Stimulated activated CD4-positive, alpha-beta T cell treated with anti-CD3 and anti-CD28 coated beads, Interleukin-1b, Interleukin-23, amount 100 ng/mL, for 48 hours (primary cell): ENCODE measurements at regions not wholly inside any gene's neighbourhood (a gene's known extent, or its start where the extent isn't known, plus 50 kb on each side); places are given as distances from the start of the nearest gene placed in this dataset.

ENCODE experiments used
- DNase-seq: peaks from one replicate; pipeline ENCODE4 v3.0.0-alpha.2; 2020

DNA sequence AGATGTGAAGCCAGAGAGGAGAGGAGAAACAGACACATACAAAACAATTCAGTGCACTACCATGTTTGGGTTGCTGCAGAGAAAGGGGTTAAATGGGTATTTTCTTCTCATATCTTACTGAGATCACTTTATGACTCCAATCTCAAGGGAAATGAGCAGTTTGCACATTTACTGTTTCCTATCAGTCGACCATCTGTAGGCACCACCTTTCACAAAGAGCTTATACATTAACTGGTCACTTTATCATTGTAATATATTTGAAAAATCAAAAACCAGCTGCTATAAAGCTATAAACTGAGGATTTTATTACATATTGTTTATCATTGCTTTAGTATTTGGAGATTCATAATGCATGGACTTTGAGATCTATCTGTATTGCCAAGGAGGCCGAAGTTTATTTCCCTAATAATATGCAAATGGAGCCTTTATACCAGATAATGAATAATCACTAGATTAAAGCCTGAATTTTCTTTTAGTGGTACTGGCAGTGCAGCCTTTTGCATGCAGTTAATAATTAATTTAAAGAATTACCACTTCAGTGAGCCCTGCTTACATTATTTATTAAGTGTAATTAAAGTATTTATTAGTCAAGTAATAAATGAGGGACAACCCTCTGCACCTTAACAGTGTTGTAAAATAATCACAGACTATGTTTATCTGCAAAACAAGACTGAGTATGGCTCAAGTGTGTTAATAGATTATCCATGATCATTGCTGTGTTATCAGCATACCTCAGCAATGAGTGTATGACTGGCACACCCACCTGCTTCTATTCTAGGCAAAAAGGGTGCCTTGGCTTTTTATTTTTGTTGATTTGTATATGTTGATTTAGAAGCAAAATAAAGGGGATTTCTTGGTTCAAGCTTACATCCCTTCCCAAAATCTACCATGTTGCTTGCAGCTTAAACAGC is 167.7 kb upstream of the SLC14A2 start:
- DNase-seq, result no peak

DNA sequence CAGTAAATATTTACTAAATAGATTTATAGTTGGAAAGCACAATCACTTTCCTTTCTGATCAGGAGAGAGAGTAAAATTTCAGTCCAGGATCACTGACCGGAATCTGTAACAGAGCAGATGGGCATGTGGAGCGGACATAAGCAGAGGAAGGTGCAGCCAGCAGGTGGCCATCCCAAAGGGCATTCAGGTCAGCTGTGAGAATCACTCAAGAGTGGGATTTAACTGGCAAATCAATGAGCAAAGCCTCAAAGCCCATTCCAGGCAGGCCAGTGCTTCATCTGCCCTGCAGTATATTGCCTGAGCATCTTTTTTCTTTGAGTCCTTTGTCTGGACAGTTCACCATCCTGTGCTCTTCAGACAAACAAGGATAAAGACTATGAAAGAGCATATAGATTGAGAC is 166.4 kb upstream of the SLC14A2 start:
- DNase-seq, result no peak

DNA sequence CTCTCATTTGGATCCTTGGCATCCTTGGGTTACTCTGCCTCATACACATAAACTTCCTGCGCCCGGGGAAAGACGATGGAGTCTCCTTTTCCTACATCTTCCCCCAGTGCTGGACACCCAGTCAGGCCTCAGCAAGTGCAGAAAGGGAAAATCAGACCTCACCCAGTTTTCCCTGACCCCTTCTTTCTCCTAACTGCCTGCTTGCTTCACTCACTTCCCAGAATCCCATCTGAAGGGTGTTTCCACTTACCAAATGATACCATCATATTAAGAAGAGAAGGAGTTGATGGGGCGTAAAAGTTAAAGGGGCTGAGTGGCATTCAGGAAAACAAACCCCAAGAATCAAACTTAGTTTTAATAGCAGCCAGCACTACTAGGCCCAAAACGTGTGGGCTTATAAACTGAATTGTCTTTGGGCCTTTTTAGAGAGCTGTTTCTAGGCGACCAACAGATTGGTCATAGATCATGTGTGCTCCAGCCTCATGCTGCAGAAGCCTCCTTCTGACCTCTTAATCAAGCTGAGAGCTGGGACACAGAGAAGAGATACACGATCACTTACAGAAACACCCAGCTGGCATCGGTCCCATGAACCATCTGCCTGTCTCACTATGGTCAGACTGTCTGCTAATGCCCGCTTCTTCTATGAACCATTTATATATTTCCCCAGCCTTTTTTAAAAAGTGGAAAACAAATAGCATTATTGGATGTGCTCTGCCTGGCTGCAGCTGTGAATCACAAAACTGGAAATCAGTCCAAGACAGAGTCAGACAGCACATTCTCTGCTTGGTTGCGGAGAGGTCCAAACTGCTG is 165.7 kb upstream of the SLC14A2 start:
- no peak for DNase-seq

DNA sequence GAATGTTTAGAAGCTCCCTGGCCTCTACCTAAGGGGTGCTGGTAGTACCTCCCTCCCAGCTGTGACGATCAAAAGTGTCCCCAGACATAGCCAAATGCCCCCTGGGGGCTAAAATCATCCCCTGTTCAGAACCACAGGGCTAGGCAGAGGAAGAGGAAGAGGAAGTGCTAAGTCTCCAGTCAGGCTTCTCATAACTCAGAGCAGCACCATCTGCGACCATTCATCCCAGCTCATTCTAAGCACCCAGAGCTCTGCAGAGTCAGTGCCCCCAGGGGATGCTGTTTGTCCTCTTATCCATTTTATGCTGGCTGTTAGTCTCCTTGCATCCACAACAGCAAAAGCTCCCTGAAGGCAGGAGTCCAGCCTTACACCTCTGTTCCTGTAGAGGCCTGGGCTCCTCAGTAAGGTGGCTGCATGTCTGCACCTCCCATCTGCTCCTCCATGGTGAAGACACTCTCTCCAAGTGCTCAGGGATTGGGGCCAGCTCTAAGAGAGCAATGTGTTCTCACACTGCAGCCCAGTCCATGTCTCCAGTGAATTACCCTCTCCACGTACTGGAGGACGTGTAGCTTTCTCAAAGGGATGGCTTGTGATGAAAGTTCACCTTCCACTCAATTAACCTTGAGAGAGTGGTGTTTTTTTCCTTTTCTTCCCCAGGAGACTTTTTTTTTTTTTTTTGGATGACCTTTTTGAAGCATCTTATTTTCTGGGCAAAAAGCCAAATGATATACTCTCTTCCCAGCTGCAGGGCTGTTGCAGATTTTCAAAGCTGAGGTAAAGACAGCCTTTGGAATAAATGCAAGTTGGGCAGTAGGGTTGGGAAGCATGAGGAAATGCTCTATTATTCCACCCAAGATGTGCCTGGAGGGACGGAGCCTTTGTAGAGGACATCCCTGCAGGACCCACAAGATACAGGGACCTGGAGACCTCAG is 158.9 kb upstream of the SLC14A2 start:
- no peak for DNase-seq

DNA sequence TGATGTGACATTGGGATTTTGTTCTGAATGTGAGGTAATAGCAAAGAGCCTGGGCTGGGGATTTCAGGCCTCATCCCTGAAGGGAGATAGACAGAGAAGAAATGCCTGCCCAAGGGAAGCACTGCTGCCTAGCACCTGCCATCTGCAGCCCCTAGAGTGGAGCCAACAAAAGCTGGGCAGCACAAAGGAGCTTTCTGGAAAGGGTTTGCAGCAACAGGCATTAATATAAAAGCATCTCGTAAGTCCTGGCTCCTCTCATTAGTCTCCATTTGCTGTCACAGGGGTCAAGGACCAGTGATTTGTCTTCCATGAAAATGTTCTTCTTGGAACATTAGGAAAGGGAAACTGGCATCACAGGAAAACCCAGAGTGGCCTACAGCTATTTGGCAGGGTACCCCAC is 157.2 kb upstream of the SLC14A2 start:
- no peak for DNase-seq

DNA sequence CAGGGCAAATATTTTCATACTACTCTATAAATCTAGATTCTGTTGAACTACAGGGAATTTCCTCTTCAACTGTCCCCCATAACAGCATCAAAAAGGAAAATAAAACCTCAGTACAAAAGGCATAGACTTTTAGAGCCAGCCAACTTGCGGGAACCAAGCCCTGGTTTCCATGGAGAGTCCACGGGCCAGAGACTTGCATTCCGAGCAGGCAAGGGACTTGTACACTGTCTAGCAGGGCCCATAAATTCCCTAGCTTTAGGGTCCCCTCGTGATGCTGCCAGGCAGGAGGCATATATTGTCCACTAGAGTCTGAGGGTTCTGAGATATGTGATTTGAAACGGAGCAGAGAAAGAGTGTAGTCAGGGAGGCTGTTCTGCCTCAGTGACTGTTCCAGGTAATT is 153.1 kb upstream of the SLC14A2 start:
- DNase-seq, result no peak

DNA sequence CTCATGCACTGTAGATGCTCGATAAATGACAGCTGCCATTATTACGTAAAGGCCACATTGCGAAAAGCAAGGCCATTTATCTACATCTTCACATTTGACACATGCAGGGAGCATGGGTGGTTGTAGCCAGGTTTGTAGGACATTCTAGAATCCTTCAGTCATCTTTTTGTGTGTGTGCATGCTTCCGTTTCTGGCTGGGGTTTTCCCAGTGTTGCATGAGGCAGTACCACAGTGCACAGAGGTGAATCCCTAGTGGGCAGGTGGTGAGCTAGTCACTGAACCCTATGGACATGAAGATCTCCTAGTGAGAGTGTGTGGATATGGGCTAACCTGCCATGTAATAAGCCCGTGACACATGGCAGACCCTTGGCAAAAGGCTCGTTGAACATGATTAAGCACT is 151.8 kb upstream of the SLC14A2 start:
- DNase-seq, result no peak

DNA sequence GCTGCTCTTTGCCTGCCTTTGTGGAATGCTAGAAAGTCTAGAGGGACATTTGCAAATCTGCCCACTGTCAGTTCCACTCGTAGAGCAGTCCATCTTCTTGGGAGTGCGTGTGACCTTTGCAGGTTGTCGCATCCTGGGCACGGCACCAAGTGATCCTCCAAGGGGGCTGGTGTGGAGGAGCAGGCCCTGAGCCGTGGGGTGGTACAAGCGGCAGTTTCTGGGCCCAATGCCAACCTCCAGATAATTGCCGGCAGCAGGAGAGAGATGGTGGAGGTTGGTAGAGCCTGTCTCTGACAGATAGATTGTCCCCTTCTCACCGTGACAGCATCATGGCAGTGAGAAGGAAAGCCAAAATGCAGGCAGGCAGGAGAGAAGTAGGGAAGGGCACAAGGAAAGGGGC is 150.7 kb upstream of the SLC14A2 start:
- no peak for DNase-seq

DNA sequence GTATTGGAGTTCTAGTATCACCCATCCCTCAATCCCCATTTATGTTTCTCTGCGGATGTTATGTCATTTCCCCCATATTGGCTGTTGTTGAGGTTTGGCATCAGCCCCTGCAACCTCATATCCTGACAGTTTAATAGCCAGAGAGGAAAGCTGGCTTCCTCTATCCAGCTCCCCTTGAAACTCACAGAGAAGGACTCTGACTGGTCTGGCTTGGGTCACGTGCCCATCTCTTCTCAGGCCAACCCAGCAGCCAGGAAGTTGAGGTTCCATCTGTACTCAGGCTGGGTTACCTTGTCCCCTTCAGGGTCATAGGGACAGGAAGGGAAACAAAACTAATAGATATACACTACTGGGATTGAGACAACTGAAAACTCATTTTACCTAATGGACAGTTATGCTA is 148.0 kb upstream of the SLC14A2 start:
- DNase-seq, result no peak

DNA sequence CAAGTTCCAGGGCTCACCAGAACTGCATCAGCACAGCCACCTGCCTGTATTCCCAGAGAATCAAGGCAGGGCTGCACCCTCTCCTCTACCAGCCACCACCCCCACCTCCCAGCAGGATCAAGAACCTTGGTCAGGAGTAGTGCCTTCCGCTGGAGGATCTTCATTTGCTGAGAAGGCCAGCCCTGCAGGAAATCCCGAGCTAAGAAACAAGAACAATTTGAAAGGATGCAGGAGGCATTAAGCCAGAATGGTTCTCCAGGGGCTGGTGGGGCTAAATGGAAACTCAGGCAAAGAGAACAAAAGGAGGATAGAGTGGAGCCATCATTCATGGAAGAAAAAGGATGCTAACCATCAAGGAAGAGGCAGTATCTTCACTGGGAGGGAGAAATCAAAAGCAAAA is 147.3 kb upstream of the SLC14A2 start:
- no peak for DNase-seq

DNA sequence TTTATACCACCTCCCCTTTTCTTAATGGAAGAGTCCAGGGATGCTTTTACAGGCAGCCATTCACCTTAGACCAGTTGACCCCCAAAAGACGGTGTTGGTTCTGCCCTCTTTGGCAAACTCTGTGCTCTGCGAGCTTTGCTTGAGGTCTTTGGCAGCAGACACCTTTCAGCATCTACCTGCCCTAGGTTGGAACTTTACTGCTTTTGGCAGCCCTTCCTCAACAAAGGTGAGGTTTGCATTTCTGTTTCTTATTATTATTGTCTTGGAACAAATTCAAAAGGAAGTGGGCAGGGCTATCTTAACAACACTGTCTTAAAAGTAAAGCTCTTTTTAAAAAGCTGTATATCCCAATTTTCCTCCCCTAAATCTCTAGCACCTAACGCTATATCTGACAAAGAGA is 136.4 kb upstream of the SLC14A2 start:
- no peak for DNase-seq

DNA sequence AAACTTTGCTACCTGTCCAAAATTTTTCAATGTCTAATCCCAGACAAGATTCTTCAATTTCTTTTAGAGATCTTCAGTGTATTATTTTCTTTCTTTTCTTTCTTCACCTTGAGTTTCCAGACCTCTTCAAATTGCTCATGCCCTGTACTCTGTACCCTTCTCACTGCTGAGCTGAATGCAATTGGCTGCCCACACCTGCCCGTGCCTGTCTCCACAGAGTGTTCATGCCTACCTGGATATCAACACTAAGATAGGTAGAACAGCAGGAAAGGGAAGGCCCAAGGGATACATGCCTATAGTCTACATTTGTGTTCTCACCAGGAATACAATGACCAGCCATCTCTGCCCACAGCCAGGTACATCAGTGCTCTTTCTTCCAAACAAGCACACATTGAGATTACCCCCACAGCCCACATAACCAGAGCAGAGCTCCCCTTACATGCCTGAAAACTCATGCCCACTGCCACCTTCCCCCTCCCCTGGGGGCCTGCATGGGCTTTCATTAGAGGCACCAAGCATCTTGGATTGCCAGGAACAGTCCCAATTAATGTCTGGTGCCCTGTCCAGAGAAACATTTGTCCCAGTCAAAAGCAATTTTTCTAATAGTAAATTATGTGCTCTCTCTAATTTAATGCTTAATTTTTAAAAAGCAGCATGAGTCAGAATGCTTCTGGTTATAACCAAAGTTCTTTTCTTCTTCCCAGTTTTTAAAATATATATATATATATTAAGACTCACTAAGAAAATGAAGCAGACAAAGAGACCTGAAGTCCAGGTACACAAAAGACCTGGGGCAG is 134.9 kb upstream of the SLC14A2 start:
- no peak for DNase-seq

DNA sequence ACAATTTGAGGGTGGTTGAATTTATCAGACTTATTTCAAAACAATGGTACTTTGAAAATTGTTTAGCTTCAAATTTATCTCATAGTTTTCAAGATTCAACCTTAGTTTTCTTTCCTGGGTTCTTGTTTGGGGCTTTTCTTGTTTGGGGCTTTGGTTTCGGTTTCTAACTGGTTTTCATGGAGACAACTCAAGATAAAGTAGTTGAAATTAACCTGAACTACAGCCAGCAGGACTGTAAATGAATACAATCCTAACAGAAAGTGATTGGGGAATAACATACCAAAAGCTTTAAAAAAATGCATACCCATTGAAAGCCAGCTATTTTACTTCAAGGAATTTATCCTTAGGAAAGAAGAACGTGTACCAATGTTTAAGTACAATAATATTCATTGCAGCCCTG is 133.5 kb upstream of the SLC14A2 start:
- no peak for DNase-seq

DNA sequence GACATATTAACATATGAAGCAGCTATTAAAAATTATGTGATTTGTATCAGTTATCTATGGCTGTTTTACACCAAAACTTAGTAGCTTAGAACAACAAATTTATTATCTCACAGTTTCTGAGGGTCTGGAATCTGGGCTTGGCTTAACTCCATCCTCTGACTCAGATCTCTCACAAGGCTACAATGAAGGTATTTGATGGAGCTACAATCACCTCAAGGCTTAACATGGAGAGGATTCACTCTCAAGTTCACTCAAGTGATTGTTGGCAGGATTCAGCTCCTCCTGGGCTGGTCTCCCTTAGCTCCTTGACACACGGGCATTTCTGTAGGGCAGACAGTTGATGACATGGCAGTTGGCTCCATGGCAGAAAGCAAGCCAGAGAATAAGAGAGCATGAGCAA is 133.0 kb upstream of the SLC14A2 start:
- DNase-seq, result no peak

DNA sequence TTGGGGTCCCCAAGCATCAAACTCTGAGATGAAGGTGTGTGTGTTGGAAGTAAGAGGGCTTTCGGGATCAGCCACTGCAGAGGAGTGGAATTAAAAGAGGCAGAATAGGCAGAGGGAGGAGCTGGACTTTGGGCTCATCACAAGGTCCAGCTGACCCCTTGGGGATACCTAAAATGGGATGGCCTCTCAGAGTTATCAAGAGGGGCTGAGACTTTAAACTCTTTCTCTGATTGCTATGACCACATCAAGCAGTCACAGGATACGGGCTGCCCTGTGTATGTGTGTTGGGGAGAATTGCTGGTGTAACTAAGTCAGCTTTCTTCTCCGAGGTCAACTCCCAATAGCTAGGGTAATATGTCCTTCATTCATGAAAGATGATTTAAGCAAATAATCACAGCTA is 127.7 kb upstream of the SLC14A2 start:
- no peak for DNase-seq

DNA sequence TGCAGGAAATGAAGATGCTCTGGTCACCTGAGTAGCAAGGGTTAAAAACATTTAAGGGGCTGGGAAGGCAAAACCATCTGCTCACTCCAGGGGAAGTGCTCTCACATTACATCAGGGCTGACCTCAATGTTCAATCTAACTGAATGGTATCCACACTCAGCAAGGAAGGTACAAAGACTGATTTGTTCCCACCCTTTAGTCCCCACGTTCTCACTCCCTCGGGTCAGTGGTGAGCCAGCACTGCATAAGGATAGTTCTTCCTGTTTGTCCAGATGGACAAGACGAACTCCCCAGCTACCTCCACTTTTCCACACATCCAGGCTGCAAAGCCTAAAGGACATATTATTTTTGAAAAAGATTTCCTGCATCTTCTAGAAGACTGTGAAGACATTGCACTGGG is 126.6 kb upstream of the SLC14A2 start:
- DNase-seq, result no peak

DNA sequence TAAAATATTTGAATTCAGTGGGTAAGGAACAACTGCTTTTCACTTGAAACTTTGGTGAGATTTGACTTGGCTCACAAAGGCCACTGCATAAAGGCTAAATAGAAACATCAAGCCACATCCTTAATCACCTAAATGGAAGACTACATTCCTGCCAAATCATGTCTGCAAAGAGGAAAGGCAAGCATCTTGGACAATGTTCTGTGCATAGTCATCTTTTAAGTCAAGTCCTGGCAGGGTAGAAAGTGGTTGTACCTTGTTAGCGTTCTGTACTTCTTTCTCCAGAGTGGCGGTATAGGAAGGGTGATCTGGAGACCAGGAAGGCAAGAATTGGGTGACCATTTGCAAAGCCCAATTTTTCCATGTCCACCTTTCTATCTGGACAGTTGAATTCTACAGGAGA is 121.4 kb upstream of the SLC14A2 start:
- DNase-seq, result no peak

DNA sequence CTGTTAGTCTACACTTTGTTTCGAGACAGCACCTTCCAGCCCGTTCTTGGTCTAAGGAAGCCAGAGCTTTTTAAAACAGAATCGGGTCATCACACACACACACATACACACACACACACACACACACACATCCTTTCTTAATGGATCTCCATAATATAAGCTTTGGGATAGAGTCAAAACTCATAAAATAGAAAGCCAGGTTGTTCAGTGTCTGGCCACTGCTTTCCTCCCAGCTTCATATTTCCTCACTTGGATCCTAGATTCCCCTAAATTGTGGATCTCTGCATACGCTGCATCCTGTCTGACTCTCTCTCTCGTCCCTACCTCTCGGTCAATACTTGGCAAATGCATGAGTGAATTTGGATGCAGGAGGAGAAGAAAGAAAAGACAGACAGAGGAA is 120.5 kb upstream of the SLC14A2 start:
- no peak for DNase-seq

DNA sequence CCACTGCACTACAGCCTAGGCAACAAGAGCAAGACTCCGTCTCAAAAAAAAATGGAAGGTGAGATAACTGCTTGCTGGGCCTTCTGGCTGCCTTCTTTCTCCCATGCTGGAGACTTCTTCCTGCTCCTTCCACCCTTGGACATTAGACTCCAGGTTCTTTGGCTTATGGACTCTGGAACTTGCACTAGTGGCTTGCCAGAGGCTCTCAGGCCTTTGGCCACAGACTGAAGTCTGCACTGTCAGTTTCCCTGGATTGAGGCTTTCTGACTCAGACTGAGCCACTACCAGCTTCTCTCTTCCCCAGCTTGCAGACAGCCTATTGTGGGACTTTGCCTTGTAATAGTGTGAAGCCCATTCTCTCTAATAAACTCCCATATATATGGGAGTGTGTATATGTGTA is 118.5 kb upstream of the SLC14A2 start:
- DNase-seq, result no peak

DNA sequence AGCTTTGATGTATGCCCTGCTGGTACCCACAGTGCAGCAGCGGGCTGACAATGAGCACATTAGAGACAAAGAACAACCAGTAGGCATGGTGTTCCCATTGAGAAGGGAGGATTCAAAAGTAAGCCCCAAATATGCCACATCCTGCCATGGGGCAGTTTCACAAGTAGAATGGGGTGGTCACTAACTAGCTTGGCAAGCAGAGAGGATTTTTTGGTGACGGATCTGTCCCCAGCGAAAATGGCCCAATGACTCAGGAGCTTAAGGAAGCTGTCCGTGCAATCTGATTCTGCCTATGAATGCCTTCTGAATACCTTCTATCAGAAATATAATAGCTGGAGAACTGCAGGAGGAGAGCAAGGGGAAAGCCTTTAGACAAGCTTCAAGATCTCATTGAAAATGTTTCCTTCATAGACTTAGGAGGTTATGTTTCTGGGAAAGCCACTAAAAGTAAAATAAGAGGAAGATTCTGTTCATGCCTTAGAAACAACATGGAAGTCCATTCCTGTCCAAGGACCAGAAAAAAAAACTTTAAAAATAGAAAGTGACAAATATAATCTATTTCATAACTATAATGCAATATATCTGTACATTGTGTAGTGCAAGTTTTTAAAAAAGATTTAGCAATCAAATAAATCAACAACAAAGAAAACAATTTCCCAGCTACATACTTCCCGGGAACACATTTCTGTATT is 117.5 kb upstream of the SLC14A2 start:
- no peak for DNase-seq

DNA sequence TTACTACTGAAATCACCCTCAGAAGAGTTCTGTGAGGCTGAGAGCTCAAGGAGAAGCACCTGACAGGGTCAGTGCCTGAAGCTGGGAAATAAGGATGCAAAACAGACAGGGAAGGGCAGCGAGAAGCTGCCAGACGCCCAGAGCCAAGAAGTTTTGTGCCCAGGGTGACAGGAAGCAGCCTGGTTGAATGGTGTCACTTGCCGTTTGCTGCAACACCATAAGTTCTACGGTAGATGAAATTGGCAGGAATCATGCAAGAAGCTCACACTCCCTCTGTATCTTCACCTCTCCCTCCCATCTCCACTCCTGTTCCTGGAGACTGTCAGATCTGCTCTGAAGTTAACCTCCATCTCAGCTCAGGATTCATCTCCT is 117.0 kb upstream of the SLC14A2 start:
- no peak for DNase-seq

DNA sequence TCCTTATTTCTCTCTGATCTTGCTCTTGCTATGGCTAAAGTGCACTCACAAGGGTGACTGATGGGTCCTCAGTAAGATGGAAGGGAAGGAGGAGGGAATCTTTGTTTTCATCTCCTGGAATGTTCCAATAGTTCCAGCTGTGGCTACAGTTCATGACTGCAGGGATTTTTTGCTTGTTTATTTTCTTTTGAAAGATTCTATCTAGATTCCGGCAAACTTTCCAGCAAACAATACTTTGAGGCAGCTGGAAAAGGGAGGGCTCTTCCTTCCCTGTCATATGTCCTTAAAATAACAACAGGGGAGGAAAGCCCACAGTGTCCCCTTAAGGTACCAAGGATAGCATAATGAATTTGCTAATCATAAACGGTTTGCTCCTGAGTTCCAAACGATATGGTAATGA is 111.3 kb upstream of the SLC14A2 start:
- no peak for DNase-seq
